ENCODE measurements at regions not wholly inside any gene's neighbourhood (a gene's known extent, or its start where the extent isn't known, plus 50 kb on each side); places are given as distances from the start of the nearest gene placed in this dataset.

DNA sequence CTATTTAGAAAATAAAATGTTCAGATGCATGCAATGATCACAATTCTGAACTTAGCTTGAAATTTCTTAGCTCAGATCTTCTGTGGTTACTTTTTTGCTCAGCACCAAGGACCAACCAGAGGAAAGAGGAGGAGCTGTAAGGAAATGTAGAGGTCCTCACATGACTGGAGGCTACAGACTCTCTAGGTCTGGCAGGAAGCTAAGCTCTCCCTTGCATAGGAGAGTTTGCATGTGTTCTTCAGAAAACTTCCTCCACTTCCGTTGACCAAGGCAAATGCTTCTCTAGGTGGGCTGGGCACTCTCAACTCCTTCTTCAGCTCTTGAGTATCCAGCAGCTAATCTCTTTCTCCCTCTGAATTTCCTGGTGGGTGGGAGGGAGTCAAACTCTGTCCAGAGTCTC is 119.6 kb downstream of the BTC start:
- TF ChIP-seq POLR2A (IDR thresholded peaks at IDR 0.05), result no peak
- TF ChIP-seq, protein P1, sequence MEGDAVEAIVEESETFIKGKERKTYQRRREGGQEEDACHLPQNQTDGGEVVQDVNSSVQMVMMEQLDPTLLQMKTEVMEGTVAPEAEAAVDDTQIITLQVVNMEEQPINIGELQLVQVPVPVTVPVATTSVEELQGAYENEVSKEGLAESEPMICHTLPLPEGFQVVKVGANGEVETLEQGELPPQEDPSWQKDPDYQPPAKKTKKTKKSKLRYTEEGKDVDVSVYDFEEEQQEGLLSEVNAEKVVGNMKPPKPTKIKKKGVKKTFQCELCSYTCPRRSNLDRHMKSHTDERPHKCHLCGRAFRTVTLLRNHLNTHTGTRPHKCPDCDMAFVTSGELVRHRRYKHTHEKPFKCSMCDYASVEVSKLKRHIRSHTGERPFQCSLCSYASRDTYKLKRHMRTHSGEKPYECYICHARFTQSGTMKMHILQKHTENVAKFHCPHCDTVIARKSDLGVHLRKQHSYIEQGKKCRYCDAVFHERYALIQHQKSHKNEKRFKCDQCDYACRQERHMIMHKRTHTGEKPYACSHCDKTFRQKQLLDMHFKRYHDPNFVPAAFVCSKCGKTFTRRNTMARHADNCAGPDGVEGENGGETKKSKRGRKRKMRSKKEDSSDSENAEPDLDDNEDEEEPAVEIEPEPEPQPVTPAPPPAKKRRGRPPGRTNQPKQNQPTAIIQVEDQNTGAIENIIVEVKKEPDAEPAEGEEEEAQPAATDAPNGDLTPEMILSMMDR (IDR thresholded peaks at IDR 0.05), result no peak
- TF ChIP-seq EP300 (IDR thresholded peaks at IDR 0.05), result no peak
